ENCODE measurements at regions not wholly inside any gene's neighbourhood (a gene's known extent, or its start where the extent isn't known, plus 50 kb on each side); places are given as distances from the start of the nearest gene placed in this dataset.

DNA sequence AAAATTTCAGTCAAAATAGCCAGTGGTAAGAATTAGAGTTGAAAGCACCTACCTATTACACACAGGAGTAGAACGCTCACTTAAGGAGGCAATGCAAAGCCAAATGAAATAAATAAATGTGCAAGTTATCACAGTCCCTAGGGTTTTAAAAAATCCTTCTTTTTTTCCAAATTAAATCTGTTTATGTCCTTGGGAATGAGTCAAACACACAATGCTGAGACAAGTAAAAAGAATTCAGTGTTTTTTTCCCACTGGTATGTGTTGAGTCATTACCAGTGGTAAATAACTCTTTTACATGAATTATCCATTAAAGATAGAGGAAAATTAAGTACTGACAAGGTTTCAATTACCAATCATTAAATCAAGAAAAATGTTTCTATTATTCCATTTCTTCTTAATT is 438.6 kb downstream of the TNS3 start:
- Mint-ChIP-seq H3K4me1 (ENCODE audit: unreplicated experiment) (peaks cover 2% of the 10 kb centered on the region), H3K27me3 (ENCODE audit: unreplicated experiment) (peaks cover 19% of the 10 kb centered on the region)

GRCh38 chr7:47142867-47143175 is 439.1 kb downstream of the TNS3 start:
- H3K9me3 Mint-ChIP-seq (ENCODE audit: unreplicated experiment) = no peaks in the 10 kb centered on the region
- H3K27ac Mint-ChIP-seq (ENCODE audit: unreplicated experiment) = no peak overlapping the region
- no peaks in the 10 kb centered on the region for H3K4me1 Mint-ChIP-seq (ENCODE audit: unreplicated experiment)
- TF ChIP-seq, protein P1, sequence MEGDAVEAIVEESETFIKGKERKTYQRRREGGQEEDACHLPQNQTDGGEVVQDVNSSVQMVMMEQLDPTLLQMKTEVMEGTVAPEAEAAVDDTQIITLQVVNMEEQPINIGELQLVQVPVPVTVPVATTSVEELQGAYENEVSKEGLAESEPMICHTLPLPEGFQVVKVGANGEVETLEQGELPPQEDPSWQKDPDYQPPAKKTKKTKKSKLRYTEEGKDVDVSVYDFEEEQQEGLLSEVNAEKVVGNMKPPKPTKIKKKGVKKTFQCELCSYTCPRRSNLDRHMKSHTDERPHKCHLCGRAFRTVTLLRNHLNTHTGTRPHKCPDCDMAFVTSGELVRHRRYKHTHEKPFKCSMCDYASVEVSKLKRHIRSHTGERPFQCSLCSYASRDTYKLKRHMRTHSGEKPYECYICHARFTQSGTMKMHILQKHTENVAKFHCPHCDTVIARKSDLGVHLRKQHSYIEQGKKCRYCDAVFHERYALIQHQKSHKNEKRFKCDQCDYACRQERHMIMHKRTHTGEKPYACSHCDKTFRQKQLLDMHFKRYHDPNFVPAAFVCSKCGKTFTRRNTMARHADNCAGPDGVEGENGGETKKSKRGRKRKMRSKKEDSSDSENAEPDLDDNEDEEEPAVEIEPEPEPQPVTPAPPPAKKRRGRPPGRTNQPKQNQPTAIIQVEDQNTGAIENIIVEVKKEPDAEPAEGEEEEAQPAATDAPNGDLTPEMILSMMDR (IDR thresholded peaks at IDR 0.05) = no peak
- no peak for DNase-seq (ENCODE audit: extremely low spot score, unreplicated experiment)
- no peak overlapping the region for H3K4me3 Mint-ChIP-seq (ENCODE audit: unreplicated experiment)
- peaks cover 21% of the 10 kb centered on the region for H3K27me3 Mint-ChIP-seq (ENCODE audit: unreplicated experiment)
- H3K36me3 Mint-ChIP-seq (ENCODE audit: unreplicated experiment) = no peaks in the 10 kb centered on the region

More for the DNA sequence above, 438.6 kb downstream of the TNS3 start:
- TF ChIP-seq, protein P1 (IDR thresholded peaks at IDR 0.05) = no peak
- H3K27ac Mint-ChIP-seq (ENCODE audit: unreplicated experiment) = no peak overlapping the region
- no peaks in the 10 kb centered on the region for H3K36me3 Mint-ChIP-seq (ENCODE audit: unreplicated experiment)
- no peak overlapping the region for H3K4me3 Mint-ChIP-seq (ENCODE audit: unreplicated experiment)
- DNase-seq (ENCODE audit: extremely low spot score, unreplicated experiment) = no peak
- no peaks in the 10 kb centered on the region for H3K9me3 Mint-ChIP-seq (ENCODE audit: unreplicated experiment)

DNA sequence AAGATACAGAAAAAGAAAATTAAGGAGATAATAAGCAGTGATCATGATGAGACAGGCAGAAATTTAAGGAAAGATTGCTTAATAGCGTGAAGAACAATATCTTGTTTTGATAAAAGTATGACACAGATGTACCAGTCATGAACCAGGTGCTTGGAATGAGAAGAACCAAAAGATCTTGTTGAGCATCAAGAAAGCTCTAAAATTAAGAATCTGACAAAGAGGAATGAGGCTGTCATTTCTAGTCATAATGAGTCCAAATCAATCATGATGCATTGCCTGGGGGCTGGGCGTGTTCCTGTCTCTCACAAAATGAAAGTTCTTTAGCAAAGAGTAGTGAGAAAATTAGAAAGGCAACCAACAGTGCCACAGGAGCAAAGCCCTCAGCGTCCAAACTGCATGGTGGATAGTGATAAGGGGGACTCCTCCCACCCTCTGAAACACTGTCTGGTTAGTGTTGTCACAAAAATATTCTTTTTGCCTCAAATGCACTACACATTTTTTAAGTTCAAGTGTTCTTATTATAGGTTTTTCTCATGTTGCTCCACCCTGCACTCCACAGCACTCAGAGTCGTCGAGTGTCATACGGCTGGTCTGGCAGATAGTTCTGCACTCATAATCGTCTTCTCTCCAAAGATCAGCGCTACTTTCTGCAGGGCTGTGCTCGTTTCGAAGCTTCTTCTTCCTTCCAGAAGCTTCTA is 439.6 kb downstream of the TNS3 start:
- no peaks in the 10 kb centered on the region for H3K4me1 Mint-ChIP-seq (ENCODE audit: unreplicated experiment)

GRCh38 chr7:47132471-47132870 is 449.4 kb downstream of the TNS3 start:
- peaks cover 1% of the 10 kb centered on the region for H3K9me3 Mint-ChIP-seq (ENCODE audit: unreplicated experiment)
- H3K36me3 Mint-ChIP-seq (ENCODE audit: unreplicated experiment) = no peaks in the 10 kb centered on the region
- DNase-seq (ENCODE audit: extremely low spot score, unreplicated experiment) = no peak
- peaks cover 7% of the 10 kb centered on the region for H3K4me1 Mint-ChIP-seq (ENCODE audit: unreplicated experiment)
- TF ChIP-seq, protein P1 (IDR thresholded peaks at IDR 0.05) = no peak
- H3K4me3 Mint-ChIP-seq (ENCODE audit: unreplicated experiment) = no peak overlapping the region
- no peak overlapping the region for H3K27ac Mint-ChIP-seq (ENCODE audit: unreplicated experiment)
- peaks cover 24% of the 10 kb centered on the region for H3K27me3 Mint-ChIP-seq (ENCODE audit: unreplicated experiment)

More for the DNA sequence above, 439.6 kb downstream of the TNS3 start:
- H3K4me3 Mint-ChIP-seq (ENCODE audit: unreplicated experiment) = no peak overlapping the region
- no peak overlapping the region for H3K27ac Mint-ChIP-seq (ENCODE audit: unreplicated experiment)
- no peak for DNase-seq (ENCODE audit: extremely low spot score, unreplicated experiment)
- no peaks in the 10 kb centered on the region for H3K36me3 Mint-ChIP-seq (ENCODE audit: unreplicated experiment)
- H3K27me3 Mint-ChIP-seq (ENCODE audit: unreplicated experiment) = peaks cover 25% of the 10 kb centered on the region
- TF ChIP-seq, protein P1 (IDR thresholded peaks at IDR 0.05) = no peak
- no peaks in the 10 kb centered on the region for H3K9me3 Mint-ChIP-seq (ENCODE audit: unreplicated experiment)

GRCh38 chr7:47128700-47129099 is 453.2 kb downstream of the TNS3 start:
- Mint-ChIP-seq H3K27ac (ENCODE audit: unreplicated experiment) (no peak overlapping the region), H3K36me3 (ENCODE audit: unreplicated experiment) (no peaks in the 10 kb centered on the region), H3K4me1 (ENCODE audit: unreplicated experiment) (peaks cover 7% of the 10 kb centered on the region), H3K4me3 (ENCODE audit: unreplicated experiment) (no peak overlapping the region), H3K9me3 (ENCODE audit: unreplicated experiment) (peaks cover 4% of the 10 kb centered on the region), H3K27me3 (ENCODE audit: unreplicated experiment) (peaks cover 15% of the 10 kb centered on the region)
- DNase-seq (ENCODE audit: extremely low spot score, unreplicated experiment) = no peak
- TF ChIP-seq, protein P1 (IDR thresholded peaks at IDR 0.05) = no peak
